Bronchial epithelial cell (primary cell): ENCODE measurements at regions not wholly inside any gene's neighbourhood (a gene's known extent, or its start where the extent isn't known, plus 50 kb on each side); places are given as distances from the start of the nearest gene placed in this dataset.

Experiments
- DNase-seq: peaks from one replicate; pipeline ENCODE4 v3.0.0-alpha.2; 2010; ENCODE audit warnings: low read depth
- FAIRE-seq: peaks from 2 replicates; lab custom pipeline; 2011; peaks lifted over from hg19 to GRCh38; lab: Jason Lieb, UNC
- H3K27me3 ChIP-seq: 2 replicates; pipeline ENCODE4 v1.5.1; 2011; ENCODE audit warnings: low read length; ENCODE audit not compliant: control insufficient read depth, insufficient read depth
- H3K36me3 ChIP-seq: 2 replicates; pipeline ENCODE4 v1.5.1; 2011; ENCODE audit warnings: low read length; ENCODE audit not compliant: control insufficient read depth, insufficient read depth
- H3K4me3 ChIP-seq: 2 replicates; pipeline ENCODE4 v1.5.1; 2011; ENCODE audit warnings: mild to moderate bottlenecking, low read depth, low read length, control low read depth
- CTCF ChIP-seq: IDR thresholded peaks from 2 replicates; pipeline ENCODE4 v1.5.1; 2011; ENCODE audit warnings: mild to moderate bottlenecking, moderate library complexity, low read length, control low read depth, inconsistent platforms; ENCODE audit not compliant: insufficient read depth, severe bottlenecking

- no peak for TF ChIP-seq CTCF
- Histone ChIP-seq H3K27me3 (no peaks in the 10 kb centered on the region), H3K36me3 (no peaks in the 10 kb centered on the region), H3K4me3 (no peak overlapping the region)
- FAIRE-seq (no peak), DNase-seq (no peak)
These were observed 780.7 kb downstream of the FLRT2 start for GRCh38 chr14:86310611-86311010.

- no peak for DNase-seq
- no peak overlapping the region for H3K4me3 ChIP-seq
- no peaks in the 10 kb centered on the region for H3K27me3 ChIP-seq
- no peaks in the 10 kb centered on the region for H3K36me3 ChIP-seq
- no peak for FAIRE-seq
- TF ChIP-seq CTCF = no peak
These were observed 780.2 kb downstream of the FLRT2 start for GRCh38 chr14:86310148-86310547.

- DNase-seq = no peak
- TF ChIP-seq CTCF = no peak
- FAIRE-seq = no peak
- Histone ChIP-seq H3K4me3 (no peak overlapping the region), H3K36me3 (no peaks in the 10 kb centered on the region), H3K27me3 (no peaks in the 10 kb centered on the region)
These were observed 775.1 kb downstream of the FLRT2 start for GRCh38 chr14:86305058-86305457.

GRCh38 chr14:86299994-86300393 lies 770.0 kb downstream of the FLRT2 start:
- no peak overlapping the region for H3K4me3 ChIP-seq
- H3K36me3 ChIP-seq = no peaks in the 10 kb centered on the region
- FAIRE-seq (peak; percentile 60), DNase-seq (no peak)
- H3K27me3 ChIP-seq = no peaks in the 10 kb centered on the region
- TF ChIP-seq CTCF = no peak

GRCh38 chr14:86296173-86296572 lies 766.2 kb downstream of the FLRT2 start:
- Histone ChIP-seq H3K27me3 (no peaks in the 10 kb centered on the region), H3K4me3 (no peak overlapping the region), H3K36me3 (no peaks in the 10 kb centered on the region)
- no peak for FAIRE-seq
- TF ChIP-seq CTCF = no peak
- DNase-seq = no peak

- H3K4me3 ChIP-seq = no peak overlapping the region
- no peak for DNase-seq
- no peaks in the 10 kb centered on the region for H3K27me3 ChIP-seq
- H3K36me3 ChIP-seq = no peaks in the 10 kb centered on the region
- no peak for TF ChIP-seq CTCF
- FAIRE-seq = no peak
These were observed 758.4 kb downstream of the FLRT2 start for GRCh38 chr14:86288336-86288735.
